ENCODE measurements at regions not wholly inside any gene's neighbourhood (a gene's known extent, or its start where the extent isn't known, plus 50 kb on each side); places are given as distances from the start of the nearest gene placed in this dataset.

GRCh38 chr17:79431175-79431574 is 179.7 kb downstream of the RBFOX3 start:
- no peak for ATAC-seq
- CTCF ChIA-PET, result no interaction called here

GRCh38 chr17:79429864-79430494 is 180.9 kb downstream of the RBFOX3 start:
- H3K27ac Mint-ChIP-seq, result no peak overlapping the region
- H3K36me3 Mint-ChIP-seq (ENCODE audit: low read depth), result no peaks in the 10 kb centered on the region
- DNase-seq (no peak), ATAC-seq (no peak)
- POLR2A ChIA-PET, result interaction anchor here (0.8 kb wide), 1 partner anchor 234 kb away, joined by 3 read pairs; no protein-coding TSS in a partner anchor
- no peaks in the 10 kb centered on the region for H3K4me1 Mint-ChIP-seq (ENCODE audit: low read depth)
- no peak overlapping the region for H3K4me3 Mint-ChIP-seq
- CTCF ChIA-PET, result no interaction called here
- intact Hi-C loops (cut with micrococcal nuclease), result no loop called here
- TF ChIP-seq CTCF (IDR thresholded peaks at IDR 0.05), result no peak
- H3K27me3 Mint-ChIP-seq, result peaks cover 5% of the 10 kb centered on the region
- H3K9me3 Mint-ChIP-seq, result no peaks in the 10 kb centered on the region

More at GRCh38 chr17:79431175-79431574, 179.7 kb downstream of the RBFOX3 start:
- H3K27ac Mint-ChIP-seq, result no peak overlapping the region
- POLR2A ChIA-PET, result no interaction called here
- no peak for DNase-seq
- no peaks in the 10 kb centered on the region for H3K9me3 Mint-ChIP-seq
- no peak for TF ChIP-seq CTCF (IDR thresholded peaks at IDR 0.05)
- H3K27me3 Mint-ChIP-seq, result peaks cover 8% of the 10 kb centered on the region
- H3K4me3 Mint-ChIP-seq, result no peak overlapping the region
- intact Hi-C loops (cut with micrococcal nuclease), result no loop called here
- H3K4me1 Mint-ChIP-seq (ENCODE audit: low read depth), result no peaks in the 10 kb centered on the region
- no peaks in the 10 kb centered on the region for H3K36me3 Mint-ChIP-seq (ENCODE audit: low read depth)

- POLR2A ChIA-PET, result no interaction called here
- intact Hi-C loops (cut with micrococcal nuclease), result no loop called here
- no peak overlapping the region for H3K4me3 Mint-ChIP-seq
- CTCF ChIA-PET, result no interaction called here
- no peaks in the 10 kb centered on the region for H3K9me3 Mint-ChIP-seq
- ATAC-seq, result no peak
- no peaks in the 10 kb centered on the region for H3K36me3 Mint-ChIP-seq (ENCODE audit: low read depth)
- H3K4me1 Mint-ChIP-seq (ENCODE audit: low read depth), result no peaks in the 10 kb centered on the region
- H3K27ac Mint-ChIP-seq, result no peak overlapping the region
- DNase-seq, result no peak
- no peak for TF ChIP-seq CTCF (IDR thresholded peaks at IDR 0.05)
- H3K27me3 Mint-ChIP-seq, result peaks cover 7% of the 10 kb centered on the region
Measured at GRCh38 chr17:79428988-79429387, 181.9 kb downstream of the RBFOX3 start.

- ATAC-seq (no peak), DNase-seq (no peak)
- H3K27ac Mint-ChIP-seq, result no peak overlapping the region
- H3K36me3 Mint-ChIP-seq (ENCODE audit: low read depth), result no peaks in the 10 kb centered on the region
- no peak overlapping the region for H3K4me3 Mint-ChIP-seq
- CTCF ChIA-PET, result no interaction called here
- H3K27me3 Mint-ChIP-seq, result peaks cover 7% of the 10 kb centered on the region
- no peak for TF ChIP-seq CTCF (IDR thresholded peaks at IDR 0.05)
- POLR2A ChIA-PET, result no interaction called here
- no peaks in the 10 kb centered on the region for H3K9me3 Mint-ChIP-seq
- H3K4me1 Mint-ChIP-seq (ENCODE audit: low read depth), result no peaks in the 10 kb centered on the region
- intact Hi-C loops (cut with micrococcal nuclease), result no loop called here
Measured at GRCh38 chr17:79427621-79428539, 183.0 kb downstream of the RBFOX3 start.

GRCh38 chr17:79425686-79426085 is 185.2 kb downstream of the RBFOX3 start:
- ChIA-PET POLR2A (no interaction called here), CTCF (interaction anchor here (0.6 kb wide), 1 partner anchor 185 kb away, joined by 3 read pairs; no protein-coding TSS in a partner anchor)
- TF ChIP-seq CTCF (IDR thresholded peaks at IDR 0.05), result no peak
- no peaks in the 10 kb centered on the region for H3K9me3 Mint-ChIP-seq
- H3K36me3 Mint-ChIP-seq (ENCODE audit: low read depth), result no peaks in the 10 kb centered on the region
- no peak for DNase-seq
- H3K27me3 Mint-ChIP-seq, result peaks cover 3% of the 10 kb centered on the region
- intact Hi-C loops (cut with micrococcal nuclease), result no loop called here
- no peak overlapping the region for H3K27ac Mint-ChIP-seq
- no peak overlapping the region for H3K4me3 Mint-ChIP-seq
- ATAC-seq, result no peak
- peaks cover under 1% of the 10 kb centered on the region for H3K4me1 Mint-ChIP-seq (ENCODE audit: low read depth)
